GM18520 (cell line): ENCODE measurements at regions not wholly inside any gene's neighbourhood (a gene's known extent, or its start where the extent isn't known, plus 50 kb on each side); places are given as distances from the start of the nearest gene placed in this dataset.
"Not testable (repeated sequence)": the region's sequence is repeated elsewhere in the genome, so short reads cannot be mapped to it uniquely, and the experiment has no call there.

Experiments used
- ATAC-seq: cut with Tn5 transposase; IDR thresholded peaks from one replicate; pipeline ENCODE4 v1.9.1; 2021; ENCODE audit not compliant: unreplicated experiment

- no peak for ATAC-seq
These were observed 58.0 kb upstream of the AHI1 start for GRCh38 chr6:135555550-135555949.

- ATAC-seq, result no peak
These were observed 60.0 kb upstream of the AHI1 start for GRCh38 chr6:135557582-135557981.

GRCh38 chr6:135565605-135566004, 68.1 kb upstream of the AHI1 start:
- ATAC-seq, result not testable (repeated sequence)

GRCh38 chr6:135566311-135567068, 69.0 kb upstream of the AHI1 start:
- ATAC-seq, result no peak

- ATAC-seq, result no peak
These were observed 70.0 kb upstream of the AHI1 start for GRCh38 chr6:135567375-135568083.

GRCh38 chr6:135568379-135568778, 70.8 kb upstream of the AHI1 start:
- no peak for ATAC-seq

- no peak for ATAC-seq
These were observed 74.5 kb upstream of the AHI1 start for GRCh38 chr6:135572051-135572450.

- no peak for ATAC-seq
These were observed 78.1 kb upstream of the AHI1 start for GRCh38 chr6:135575629-135576028.

- ATAC-seq, result no peak
These were observed 78.5 kb upstream of the AHI1 start for GRCh38 chr6:135576055-135576454.

- peak; percentile 60 for ATAC-seq
These were observed 79.6 kb upstream of the AHI1 start for GRCh38 chr6:135577059-135577538.

GRCh38 chr6:135578976-135579375, 81.4 kb upstream of the AHI1 start:
- ATAC-seq, result no peak

GRCh38 chr6:135581211-135581610, 83.7 kb upstream of the AHI1 start:
- no peak for ATAC-seq

GRCh38 chr6:135583256-135583761, 85.8 kb upstream of the AHI1 start:
- no peak for ATAC-seq

GRCh38 chr6:135586388-135586787, 88.8 kb upstream of the AHI1 start:
- no peak for ATAC-seq

GRCh38 chr6:135586844-135587243, 89.3 kb upstream of the AHI1 start:
- ATAC-seq, result no peak

GRCh38 chr6:135592276-135592675, 94.7 kb upstream of the AHI1 start:
- no peak for ATAC-seq

GRCh38 chr6:135594000-135594399, 96.5 kb upstream of the AHI1 start:
- ATAC-seq, result no peak

GRCh38 chr6:135600086-135600702, 102.7 kb upstream of the AHI1 start:
- no peak for ATAC-seq

GRCh38 chr6:135600931-135601330, 103.4 kb upstream of the AHI1 start:
- no peak for ATAC-seq

- no peak for ATAC-seq
These were observed 104.3 kb upstream of the AHI1 start for GRCh38 chr6:135601857-135602256.

GRCh38 chr6:135603249-135603648, 105.7 kb upstream of the AHI1 start:
- no peak for ATAC-seq
